Dendritic cell treated with granulocyte-macrophage colony-stimulating factor and Interleukin-4, amounts not matched to agents 40 ng/mL and 50 ng/mL, for 4 days (primary cell): ENCODE measurements at regions not wholly inside any gene's neighbourhood (a gene's known extent, or its start where the extent isn't known, plus 50 kb on each side); places are given as distances from the start of the nearest gene placed in this dataset.
"Not testable (repeated sequence)": the region's sequence is repeated elsewhere in the genome, so short reads cannot be mapped to it uniquely, and the experiment has no call there.

Source experiments
- H3K27ac Mint-ChIP-seq: one replicate; pipeline ENCODE4 v1.8.0; 2022; ENCODE audit warnings: mild to moderate bottlenecking, mixed read lengths
- H3K27me3 Mint-ChIP-seq: one replicate; pipeline ENCODE4 v1.8.0; 2022; ENCODE audit warnings: mild to moderate bottlenecking, mixed read lengths
- H3K36me3 Mint-ChIP-seq: one replicate; pipeline ENCODE4 v1.8.0; 2022; ENCODE audit warnings: low read depth, mixed read lengths
- H3K4me1 Mint-ChIP-seq: one replicate; pipeline ENCODE4 v1.8.0; 2022; ENCODE audit warnings: low read depth, mixed read lengths
- H3K4me3 Mint-ChIP-seq: one replicate; pipeline ENCODE4 v1.8.0; 2022; ENCODE audit warnings: mild to moderate bottlenecking, moderate library complexity, mixed read lengths
- H3K9me3 Mint-ChIP-seq: one replicate; pipeline ENCODE4 v1.8.0; 2022; ENCODE audit warnings: mixed read lengths
- intact Hi-C: fragments of 100-400 bp; cut with micrococcal nuclease; formaldehyde crosslinking; loops from one replicate; pipeline ENCODE4 v1.15.0; 2022

DNA sequence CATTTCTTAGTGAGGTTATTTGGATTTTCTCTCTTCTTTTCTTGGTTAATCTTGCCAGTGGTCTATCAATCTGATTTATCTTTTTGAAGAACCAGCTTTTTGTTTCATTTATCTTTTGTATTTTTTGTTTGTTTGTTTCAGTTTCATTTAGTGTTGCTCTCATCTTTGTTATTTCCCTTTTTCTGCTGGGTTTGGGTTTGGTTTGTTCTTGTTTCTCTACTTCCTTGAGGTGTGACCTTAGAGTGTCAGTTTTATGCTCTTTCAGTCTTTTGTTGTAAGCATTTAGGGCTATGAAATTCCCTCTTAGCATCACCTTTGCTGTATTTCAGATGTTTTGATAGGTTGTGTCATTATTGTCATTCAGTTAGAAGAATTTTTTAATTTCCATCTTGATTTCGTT is 101.4 kb upstream of the EPB41L4A start:
- not testable (repeated sequence) for H3K36me3 Mint-ChIP-seq, H3K27me3 Mint-ChIP-seq, H3K9me3 Mint-ChIP-seq
- Mint-ChIP-seq H3K4me1 (peaks cover 65% of the 10 kb centered on the region), H3K4me3 (peak overlapping the region; percentile 59), H3K27ac (peak overlapping the region; percentile 81)
- intact Hi-C loops: loop anchor here (5.0 kb wide), 1 partner anchor 1008 kb away; the partner anchor contains the start of gene STARD4

GRCh38 chr5:112522891-112523673 is 104.0 kb upstream of the EPB41L4A start:
- H3K36me3 Mint-ChIP-seq, H3K27me3 Mint-ChIP-seq, H3K9me3 Mint-ChIP-seq, H3K4me3 Mint-ChIP-seq: not testable (repeated sequence)
- peak overlapping the region; percentile 76 for H3K27ac Mint-ChIP-seq
- peaks cover 66% of the 10 kb centered on the region for H3K4me1 Mint-ChIP-seq
- intact Hi-C loops: loop anchor here (5.0 kb wide), 1 partner anchor 1011 kb away; the partner anchor contains the start of gene STARD4

DNA sequence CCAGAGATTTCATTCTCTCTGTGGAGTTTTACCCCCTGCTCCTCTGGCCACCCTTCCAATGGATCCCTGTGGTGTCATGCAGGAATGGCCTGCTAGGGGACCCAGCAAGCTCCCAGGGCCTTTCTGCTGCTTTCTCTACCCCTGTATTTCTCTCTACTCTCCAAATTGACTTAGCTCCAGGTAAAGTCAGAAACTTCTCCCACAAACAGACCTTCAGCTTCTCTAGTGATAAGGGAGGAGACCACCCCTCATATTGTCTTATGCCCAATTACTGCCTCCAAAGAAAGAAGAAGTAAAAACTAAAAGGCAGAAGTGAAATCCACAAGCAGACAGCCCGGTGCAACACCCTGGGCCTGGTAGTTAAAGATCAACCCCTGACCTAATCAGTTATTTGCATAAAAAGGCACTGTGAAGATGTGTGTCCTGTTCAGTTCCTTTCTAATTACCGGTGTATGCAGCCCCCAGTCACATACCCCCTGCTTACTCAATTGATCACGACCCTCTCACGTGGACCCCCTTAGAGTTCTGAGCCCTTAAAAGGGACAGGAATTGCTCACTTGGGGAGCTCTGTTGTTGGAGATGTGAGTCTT is 104.7 kb upstream of the EPB41L4A start:
- intact Hi-C loops: loop anchor here (5.0 kb wide), 1 partner anchor 1011 kb away; the partner anchor contains the start of gene STARD4
- not testable (repeated sequence) for H3K36me3 Mint-ChIP-seq, H3K4me3 Mint-ChIP-seq, H3K9me3 Mint-ChIP-seq, H3K27me3 Mint-ChIP-seq
- Mint-ChIP-seq H3K27ac (peak overlapping the region; percentile 76), H3K4me1 (peaks cover 66% of the 10 kb centered on the region)

- Mint-ChIP-seq H3K27ac (peak overlapping the region; percentile 76), H3K4me1 (peaks cover 62% of the 10 kb centered on the region), H3K36me3 (no peaks in the 10 kb centered on the region), H3K4me3 (no peak overlapping the region), H3K27me3 (no peaks in the 10 kb centered on the region), H3K9me3 (no peaks in the 10 kb centered on the region)
- intact Hi-C loops: no loop called here
Observed at GRCh38 chr5:112525217-112525616, 106.1 kb upstream of the EPB41L4A start.

- Mint-ChIP-seq H3K4me1 (peaks cover 55% of the 10 kb centered on the region), H3K27ac (no peak overlapping the region), H3K9me3 (no peaks in the 10 kb centered on the region), H3K4me3 (no peak overlapping the region), H3K36me3 (no peaks in the 10 kb centered on the region), H3K27me3 (no peaks in the 10 kb centered on the region)
- intact Hi-C loops: no loop called here
Observed at GRCh38 chr5:112528928-112529327, 109.9 kb upstream of the EPB41L4A start.

GRCh38 chr5:112529525-112529924 is 110.4 kb upstream of the EPB41L4A start:
- intact Hi-C loops: no loop called here
- no peaks in the 10 kb centered on the region for H3K27me3 Mint-ChIP-seq
- H3K27ac Mint-ChIP-seq: no peak overlapping the region
- no peak overlapping the region for H3K4me3 Mint-ChIP-seq
- no peaks in the 10 kb centered on the region for H3K9me3 Mint-ChIP-seq
- no peaks in the 10 kb centered on the region for H3K36me3 Mint-ChIP-seq
- peaks cover 55% of the 10 kb centered on the region for H3K4me1 Mint-ChIP-seq

GRCh38 chr5:112532654-112533360 is 113.7 kb upstream of the EPB41L4A start:
- Mint-ChIP-seq H3K4me1 (peaks cover 56% of the 10 kb centered on the region), H3K4me3 (no peak overlapping the region), H3K27me3 (no peaks in the 10 kb centered on the region)

GRCh38 chr5:112533362-112533761 is 114.3 kb upstream of the EPB41L4A start:
- no peaks in the 10 kb centered on the region for H3K36me3 Mint-ChIP-seq
- no peak overlapping the region for H3K4me3 Mint-ChIP-seq
- H3K4me1 Mint-ChIP-seq: peaks cover 56% of the 10 kb centered on the region
- peak overlapping the region; percentile 83 for H3K27ac Mint-ChIP-seq
- intact Hi-C loops: loop anchor here (5.0 kb wide), 2 partner anchors 356 to 371 kb away; no protein-coding TSS in a partner anchor
- no peaks in the 10 kb centered on the region for H3K27me3 Mint-ChIP-seq
- H3K9me3 Mint-ChIP-seq: no peaks in the 10 kb centered on the region

More at GRCh38 chr5:112532654-112533360, 113.7 kb upstream of the EPB41L4A start:
- no peaks in the 10 kb centered on the region for H3K36me3 Mint-ChIP-seq
- peak overlapping the region; percentile 83 for H3K27ac Mint-ChIP-seq
- no peaks in the 10 kb centered on the region for H3K9me3 Mint-ChIP-seq
- intact Hi-C loops: loop anchor here (5.0 kb wide), 2 partner anchors 356 to 371 kb away; no protein-coding TSS in a partner anchor

GRCh38 chr5:112534067-112534583 is 115.0 kb upstream of the EPB41L4A start:
- Mint-ChIP-seq H3K9me3 (no peaks in the 10 kb centered on the region), H3K4me1 (peaks cover 55% of the 10 kb centered on the region), H3K27me3 (no peaks in the 10 kb centered on the region), H3K36me3 (no peaks in the 10 kb centered on the region), H3K27ac (peak overlapping the region; percentile 83), H3K4me3 (no peak overlapping the region)
- intact Hi-C loops: loop anchor here (5.0 kb wide), 2 partner anchors 357 to 372 kb away; no protein-coding TSS in a partner anchor

DNA sequence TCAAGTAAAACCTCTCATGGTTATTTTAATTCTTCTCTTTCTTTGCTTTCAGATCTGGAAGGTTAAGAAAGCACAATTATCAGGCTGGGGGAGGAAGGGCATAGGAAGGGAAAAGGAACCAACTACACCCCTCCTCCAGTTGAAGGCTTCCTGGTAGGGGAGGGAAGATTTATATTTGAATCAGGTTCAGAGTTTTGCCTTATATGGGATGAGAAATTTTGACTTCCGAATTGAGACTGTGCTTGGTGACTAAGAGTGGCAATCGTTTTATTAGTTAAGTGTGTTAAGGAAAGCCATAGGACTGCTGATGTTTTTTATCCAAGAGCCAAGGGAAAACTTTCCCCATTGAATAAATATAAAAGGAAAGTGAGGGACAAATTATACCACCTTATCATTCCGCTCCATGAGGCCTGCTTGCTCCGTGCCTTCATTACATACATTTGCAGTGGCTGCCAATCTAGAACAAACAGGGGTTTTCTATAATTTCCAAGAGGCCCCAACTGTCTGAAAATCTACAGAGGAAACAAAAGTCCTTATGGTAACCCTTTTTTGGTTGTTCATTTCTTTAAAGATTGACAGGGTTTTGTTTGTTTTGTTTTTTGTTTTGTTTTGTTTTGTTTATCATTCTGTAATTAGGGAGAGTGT is 115.7 kb upstream of the EPB41L4A start:
- Mint-ChIP-seq H3K4me1 (peaks cover 49% of the 10 kb centered on the region), H3K36me3 (no peaks in the 10 kb centered on the region), H3K4me3 (no peak overlapping the region), H3K9me3 (no peaks in the 10 kb centered on the region), H3K27me3 (peaks cover 5% of the 10 kb centered on the region), H3K27ac (peak overlapping the region; percentile 83)
- intact Hi-C loops: loop anchor here (5.0 kb wide), 2 partner anchors 357 to 372 kb away; no protein-coding TSS in a partner anchor

DNA sequence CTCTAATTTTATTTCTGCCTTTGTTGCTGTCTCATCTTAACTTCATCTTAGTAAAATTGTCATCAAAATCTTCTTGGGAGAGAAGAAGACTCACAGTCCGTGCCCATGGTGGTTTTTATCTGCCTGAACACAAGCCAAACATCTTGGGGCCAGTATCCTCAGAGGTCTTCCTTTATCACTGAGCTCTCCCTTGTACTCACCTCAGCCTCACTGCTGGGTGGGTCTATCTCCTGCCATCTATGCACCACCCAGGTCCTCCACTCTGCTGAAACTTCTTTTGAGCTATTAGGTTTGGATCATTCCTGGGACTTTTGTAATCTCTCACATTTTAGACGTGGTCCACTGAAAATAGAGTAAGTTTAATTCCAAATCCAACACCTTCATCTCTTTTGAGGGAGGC is 116.3 kb upstream of the EPB41L4A start:
- Mint-ChIP-seq H3K4me1 (peaks cover 47% of the 10 kb centered on the region), H3K27me3 (peaks cover 6% of the 10 kb centered on the region), H3K36me3 (no peaks in the 10 kb centered on the region), H3K27ac (peak overlapping the region; percentile 83), H3K9me3 (no peaks in the 10 kb centered on the region), H3K4me3 (no peak overlapping the region)
- intact Hi-C loops: no loop called here

DNA sequence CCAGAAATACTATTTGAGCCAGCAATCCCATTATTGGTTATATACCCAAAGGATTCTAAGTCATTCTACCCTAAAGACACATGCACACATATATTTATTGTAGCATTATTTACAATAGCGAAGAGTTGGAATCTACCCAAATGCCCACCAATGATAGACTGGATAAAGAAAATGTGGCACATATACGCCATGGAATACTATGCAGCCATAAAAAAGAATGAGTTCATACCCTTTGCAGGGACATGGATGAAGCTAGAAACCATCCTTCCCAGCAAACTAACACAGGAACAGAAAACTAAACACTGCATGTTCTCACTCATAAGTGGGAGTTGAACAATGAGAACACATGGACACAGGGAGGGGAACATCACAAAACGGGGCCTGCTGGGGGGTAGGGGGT is 125.5 kb upstream of the EPB41L4A start:
- H3K4me3 Mint-ChIP-seq, H3K4me1 Mint-ChIP-seq, H3K27me3 Mint-ChIP-seq, H3K9me3 Mint-ChIP-seq, H3K36me3 Mint-ChIP-seq, H3K27ac Mint-ChIP-seq, intact Hi-C loops: not testable (repeated sequence)

DNA sequence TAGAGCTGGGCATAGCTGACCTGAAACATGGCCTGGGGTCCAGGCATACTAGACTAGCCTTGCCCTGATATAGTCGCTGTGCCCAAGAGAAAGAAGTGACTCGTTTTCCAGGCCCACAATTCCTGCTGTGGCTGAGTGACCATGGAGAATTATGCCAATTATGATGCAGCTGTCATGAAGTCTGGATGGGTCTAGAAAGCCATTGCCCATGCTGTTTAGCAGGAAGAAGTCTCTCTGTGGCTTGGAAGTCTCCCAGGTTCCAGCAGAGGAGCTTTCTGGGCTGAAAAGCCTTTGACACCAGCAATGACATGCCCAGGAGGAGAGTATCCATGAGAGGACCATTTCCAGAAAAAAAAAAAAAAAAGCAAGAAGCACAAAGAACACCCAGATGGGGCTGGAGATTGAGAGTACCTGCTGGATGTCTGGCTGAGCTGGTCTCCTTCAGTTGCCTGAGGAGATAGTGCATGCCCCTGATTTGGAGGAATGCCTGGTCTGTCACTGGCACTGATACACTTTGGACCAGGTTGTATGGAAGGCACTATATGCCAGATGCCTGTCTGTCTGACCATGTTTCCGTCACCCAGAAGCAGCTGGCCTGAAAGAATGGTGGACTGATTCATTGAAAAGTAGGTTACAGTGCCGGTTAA is 128.0 kb upstream of the EPB41L4A start:
- no peaks in the 10 kb centered on the region for H3K4me1 Mint-ChIP-seq
- intact Hi-C loops: no loop called here
- no peaks in the 10 kb centered on the region for H3K9me3 Mint-ChIP-seq
- H3K27ac Mint-ChIP-seq: no peak overlapping the region
- H3K4me3 Mint-ChIP-seq: no peak overlapping the region
- no peaks in the 10 kb centered on the region for H3K36me3 Mint-ChIP-seq
- peaks cover 5% of the 10 kb centered on the region for H3K27me3 Mint-ChIP-seq
